Tibial artery (tissue), 4 donors: ENCODE measurements at regions not wholly inside any gene's neighbourhood (a gene's known extent, or its start where the extent isn't known, plus 50 kb on each side); places are given as distances from the start of the nearest gene placed in this dataset.
A peak's percentile ranks its signal among the peaks of the same experiment; 100 is the strongest.

ENCODE experiments used
- DNase-seq, 2 donors: peaks; one replicate each; pipeline ENCODE4 v3.0.0-alpha.2; 2019
- H3K27ac ChIP-seq, 2 donors: fragments of 200-600 bp; sonication (generic) in 1 of 2; 1 replicate in 1 of 2; 2 replicates in 1 of 2; pipeline ENCODE4 v1.5.1; 2018 to 2019; ENCODE audit warnings: mild to moderate bottlenecking in 1 of 2
- H3K27me3 ChIP-seq, 2 donors: fragments of 200-600 bp; sonication (generic) in 1 of 2; one replicate each; pipeline versions ENCODE4 v1.5.1 to v1.6.0; 2016 to 2019
- H3K36me3 ChIP-seq, 3 donors: fragments of 200-600 bp; sonication (generic) in 2 of 3; one replicate each; pipeline ENCODE4 v1.5.1; 2016 to 2019; ENCODE audit warnings: mild to moderate bottlenecking in 2 of 3
- H3K4me1 ChIP-seq, 4 donors: fragments of 200-600 bp; sonication (generic) in 2 of 4; 1 replicate in 3 of 4; 2 replicates in 1 of 4; pipeline ENCODE4 v1.5.1; 2016 to 2019
- H3K4me3 ChIP-seq, 2 donors: fragments of 200-600 bp; sonication (generic) in 1 of 2; 1 replicate in 1 of 2; 2 replicates in 1 of 2; pipeline ENCODE4 v1.5.1; 2018 to 2019; ENCODE audit warnings: mild to moderate bottlenecking in 2 of 2
- H3K9me3 ChIP-seq, 3 donors: fragments of 200-600 bp; sonication (generic) in 1 of 3; one replicate each; pipeline ENCODE4 v1.5.1; 2016 to 2019
- CTCF ChIP-seq, 2 experiments: fragments of 200-600 bp in 1 of 2; fragments of 450-650 bp in 1 of 2; IDR thresholded peaks; one replicate each; pipeline ENCODE4 v1.5.1; 2017 to 2019; ENCODE audit warnings: antibody characterized with exemption in 2 of 2, mild to moderate bottlenecking in 1 of 2, moderate library complexity in 1 of 2
- intact Hi-C: fragments of 100-400 bp; cut with DNase I; formaldehyde crosslinking; loops from one replicate; pipeline ENCODE4 v1.15.0; 2023; ENCODE audit warnings: low total_unique reads

- intact Hi-C loops: no loop called here
These were observed 81.6 kb downstream of the PLXNA1 start for GRCh38 chr3:127064391-127065137.

GRCh38 chr3:127065138-127065427, 82.2 kb downstream of the PLXNA1 start:
- H3K27ac ChIP-seq: no peak overlapping the region
- no peak overlapping the region for H3K4me3 ChIP-seq
- DNase-seq: no peak
- peaks cover 0 to 14% of the 10 kb centered on the region in 2 donors for H3K27me3 ChIP-seq
- no peaks in the 10 kb centered on the region for H3K4me1 ChIP-seq
- H3K9me3 ChIP-seq: no peaks in the 10 kb centered on the region
- no peak for TF ChIP-seq CTCF (IDR thresholded peaks at IDR 0.05)
- no peaks in the 10 kb centered on the region for H3K36me3 ChIP-seq
- intact Hi-C loops: no loop called here

More at GRCh38 chr3:127064391-127065137, 81.6 kb downstream of the PLXNA1 start:
- TF ChIP-seq CTCF (IDR thresholded peaks at IDR 0.05): no peak
- Histone ChIP-seq H3K4me3 (no peak overlapping the region), H3K27me3 (peaks cover 0 to 14% of the 10 kb centered on the region in 2 donors), H3K4me1 (no peaks in the 10 kb centered on the region), H3K36me3 (no peaks in the 10 kb centered on the region), H3K9me3 (no peaks in the 10 kb centered on the region), H3K27ac (no peak overlapping the region)
- DNase-seq: no peak

GRCh38 chr3:127065561-127066290, 82.8 kb downstream of the PLXNA1 start:
- DNase-seq: peak in 1 of 2 donors; percentile 42
- Histone ChIP-seq H3K4me3 (no peak overlapping the region), H3K4me1 (no peaks in the 10 kb centered on the region), H3K36me3 (no peaks in the 10 kb centered on the region), H3K27ac (no peak overlapping the region), H3K9me3 (no peaks in the 10 kb centered on the region), H3K27me3 (peaks cover 0 to 14% of the 10 kb centered on the region in 2 donors)
- intact Hi-C loops: no loop called here
- no peak for TF ChIP-seq CTCF (IDR thresholded peaks at IDR 0.05)

GRCh38 chr3:127066635-127067034, 83.7 kb downstream of the PLXNA1 start:
- H3K36me3 ChIP-seq: no peaks in the 10 kb centered on the region
- H3K4me3 ChIP-seq: no peak overlapping the region
- peaks cover 0 to 14% of the 10 kb centered on the region in 2 donors for H3K27me3 ChIP-seq
- H3K27ac ChIP-seq: no peak overlapping the region
- intact Hi-C loops: no loop called here
- no peaks in the 10 kb centered on the region for H3K9me3 ChIP-seq
- DNase-seq: no peak
- no peaks in the 10 kb centered on the region for H3K4me1 ChIP-seq
- no peak for TF ChIP-seq CTCF (IDR thresholded peaks at IDR 0.05)

GRCh38 chr3:127067116-127067910, 84.4 kb downstream of the PLXNA1 start:
- Histone ChIP-seq H3K36me3 (no peaks in the 10 kb centered on the region), H3K27ac (no peak overlapping the region), H3K27me3 (peaks cover 0 to 14% of the 10 kb centered on the region in 2 donors), H3K4me1 (peaks cover 0 to under 1% (median 0%) of the 10 kb centered on the region in 4 donors), H3K4me3 (no peak overlapping the region), H3K9me3 (no peaks in the 10 kb centered on the region)
- no peak for DNase-seq
- TF ChIP-seq CTCF (IDR thresholded peaks at IDR 0.05): no peak
- intact Hi-C loops: no loop called here
